ENCODE measurements at regions not wholly inside any gene's neighbourhood (a gene's known extent, or its start where the extent isn't known, plus 50 kb on each side); places are given as distances from the start of the nearest gene placed in this dataset.

DNA sequence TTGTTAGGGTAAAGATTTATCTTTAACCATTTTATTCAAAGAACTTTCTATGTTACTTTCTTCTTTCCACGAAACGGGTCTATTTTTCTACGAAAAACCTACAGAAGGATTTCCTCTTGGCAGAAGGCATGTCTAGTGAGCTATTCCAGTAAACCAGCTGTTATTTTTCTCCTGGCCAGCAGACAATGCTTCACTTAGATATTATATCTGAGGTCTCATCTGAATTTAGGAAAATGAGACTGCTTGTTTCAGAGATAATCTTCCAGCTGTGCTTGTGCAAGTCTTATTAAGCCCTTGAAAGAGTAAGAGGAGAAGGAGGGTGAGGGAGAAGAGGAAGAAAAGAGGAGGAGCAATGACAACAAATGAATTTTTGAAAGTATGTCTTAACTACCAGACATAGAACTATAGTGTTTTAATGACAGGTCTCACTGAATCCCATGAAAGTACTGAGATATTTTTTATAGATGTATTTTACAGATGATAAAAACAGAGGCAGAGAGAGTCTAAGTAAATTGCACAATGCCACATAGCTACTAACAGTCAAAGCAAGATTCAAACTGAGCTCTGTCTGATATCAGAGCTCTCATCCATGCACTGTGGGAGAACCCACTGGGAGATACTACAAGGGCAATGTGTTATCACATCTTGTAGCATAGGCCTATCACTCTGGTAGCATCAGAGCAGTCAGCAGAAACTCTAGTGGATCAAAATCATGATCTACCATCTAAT, 54.6 kb upstream of the SAMSN1 start:
- no peak overlapping the region for H3K9ac ChIP-seq (ENCODE audit: insufficient read length, low read depth)
- no peak for DNase-seq (ENCODE audit: low read depth, low spot score)
- H3K4me1 ChIP-seq (ENCODE audit: insufficient read depth, insufficient read length), result no peaks in the 10 kb centered on the region
- TF ChIP-seq ZNF274 (IDR thresholded peaks at IDR 0.05; ENCODE audit: low read depth, low read length) (no peak), SUZ12 (IDR thresholded peaks at IDR 0.05; ENCODE audit: extremely low read depth, insufficient read depth, insufficient read length) (no peak), YY1 (IDR thresholded peaks at IDR 0.05; ENCODE audit: insufficient read depth, insufficient read length) (no peak)
- no peak overlapping the region for H3K4me3 ChIP-seq (ENCODE audit: insufficient read length, low read depth)
- H3K36me3 ChIP-seq (ENCODE audit: insufficient read depth, insufficient read length, low read length), result no peaks in the 10 kb centered on the region
- no peaks in the 10 kb centered on the region for H3K27me3 ChIP-seq (ENCODE audit: insufficient read depth, insufficient read length)
- peaks cover 7% of the 10 kb centered on the region; the same call in 1 of the 2 replicates for H3K9me3 ChIP-seq (ENCODE audit: insufficient read depth, low read length)

DNA sequence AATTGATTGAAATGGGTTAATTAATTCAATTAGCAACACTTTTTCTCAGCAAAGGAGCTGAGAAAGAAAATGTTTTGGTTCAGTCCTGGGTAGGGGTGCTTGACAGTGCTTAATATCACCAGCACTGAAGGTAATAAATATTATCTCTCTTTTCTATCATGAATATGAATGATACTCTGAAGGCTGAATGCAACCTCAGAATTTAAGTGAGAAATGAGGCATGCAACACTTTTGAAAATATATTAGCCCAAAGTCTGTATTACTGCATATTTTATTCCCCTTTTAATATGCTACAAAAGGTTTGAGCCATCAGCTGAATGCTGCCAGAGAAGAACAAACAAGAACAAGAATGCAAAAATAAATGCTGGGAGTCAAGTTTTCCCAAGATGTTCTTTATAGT, 52.0 kb upstream of the SAMSN1 start:
- DNase-seq (ENCODE audit: low read depth, low spot score), result no peak
- Histone ChIP-seq H3K9me3 (ENCODE audit: insufficient read depth, low read length) (peaks cover 7% of the 10 kb centered on the region), H3K9ac (ENCODE audit: insufficient read length, low read depth) (no peak overlapping the region), H3K4me3 (ENCODE audit: insufficient read length, low read depth) (no peak overlapping the region), H3K4me1 (ENCODE audit: insufficient read depth, insufficient read length) (no peaks in the 10 kb centered on the region), H3K27me3 (ENCODE audit: insufficient read depth, insufficient read length) (no peaks in the 10 kb centered on the region), H3K36me3 (ENCODE audit: insufficient read depth, insufficient read length, low read length) (no peaks in the 10 kb centered on the region)
- TF ChIP-seq ZNF274 (IDR thresholded peaks at IDR 0.05; ENCODE audit: low read depth, low read length) (no peak), YY1 (IDR thresholded peaks at IDR 0.05; ENCODE audit: insufficient read depth, insufficient read length) (no peak), SUZ12 (IDR thresholded peaks at IDR 0.05; ENCODE audit: extremely low read depth, insufficient read depth, insufficient read length) (no peak)
